ENCODE measurements at regions not wholly inside any gene's neighbourhood (a gene's known extent, or its start where the extent isn't known, plus 50 kb on each side); places are given as distances from the start of the nearest gene placed in this dataset.

DNA sequence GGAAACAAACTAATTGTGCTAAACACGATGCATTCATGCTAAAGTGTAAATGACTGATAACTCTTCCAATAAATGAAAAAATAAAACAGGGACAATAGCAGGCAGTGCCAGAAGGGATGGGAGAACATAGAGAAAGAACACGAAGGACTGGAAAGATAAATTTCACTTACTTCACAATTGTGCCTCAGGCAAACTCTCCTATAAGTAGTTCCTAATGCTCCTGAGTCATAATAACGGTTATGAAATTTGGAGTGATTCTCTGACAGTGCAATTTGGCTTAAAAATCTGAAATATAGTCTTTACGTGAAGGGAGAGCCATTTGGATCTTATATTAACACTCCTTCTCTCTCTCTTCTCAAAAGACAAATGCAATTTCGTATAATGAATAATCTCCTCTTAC, 2218.5 kb downstream of the MAT2B start:
- no peaks in the 10 kb centered on the region for H3K4me1 ChIP-seq (ENCODE audit: insufficient read depth, low read length, poor library complexity, severe bottlenecking)
- no peaks in the 10 kb centered on the region for H3K36me3 ChIP-seq (ENCODE audit: insufficient read depth, low read length)
- no peaks in the 10 kb centered on the region for H4K20me1 ChIP-seq (ENCODE audit: insufficient read depth, low read length)
- H3K9me2 ChIP-seq (ENCODE audit: insufficient read depth, low read length): no peaks in the 10 kb centered on the region
- H3K9me3 ChIP-seq (ENCODE audit: low read length): no peaks in the 10 kb centered on the region
- no peaks in the 10 kb centered on the region for H3K79me2 ChIP-seq (ENCODE audit: insufficient read depth, low read depth, low read length)
- H3K4me3 ChIP-seq (ENCODE audit: low read depth, low read length, poor library complexity, severe bottlenecking): no peak overlapping the region
- no TSS peak for BruUV-seq (replicated peaks)
- H3K4me2 ChIP-seq (ENCODE audit: low read length): no peak overlapping the region
- ChIA-PET POLR2A (no interaction called here), CTCF (ENCODE audit: unreplicated experiment) (no interaction called here)
- H3K27ac ChIP-seq (ENCODE audit: low read depth, low read length, poor library complexity, severe bottlenecking): no peak overlapping the region
- H2AFZ ChIP-seq (ENCODE audit: low read length): no peak overlapping the region
- TF ChIP-seq EZH2phosphoT487 (IDR thresholded peaks at IDR 0.05; ENCODE audit: borderline replicate concordance, low read depth, low read length) (no peak), CTCF (conservative IDR thresholded peaks at IDR 0.05; ENCODE audit: low read length) (no peak)
- intact Hi-C loops (cut with micrococcal nuclease; ENCODE audit: unreplicated experiment): no loop called here
- DNase-seq (ENCODE audit: low spot score): no peak

- H2AFZ ChIP-seq (ENCODE audit: low read length): no peak overlapping the region
- H3K9me2 ChIP-seq (ENCODE audit: insufficient read depth, low read length): no peaks in the 10 kb centered on the region
- ChIA-PET POLR2A (no interaction called here), CTCF (ENCODE audit: unreplicated experiment) (no interaction called here)
- no peak overlapping the region for H3K4me2 ChIP-seq (ENCODE audit: low read length)
- no peak overlapping the region for H3K4me3 ChIP-seq (ENCODE audit: low read depth, low read length, poor library complexity, severe bottlenecking)
- no peaks in the 10 kb centered on the region for H3K9me3 ChIP-seq (ENCODE audit: low read length)
- no peak overlapping the region for H3K27ac ChIP-seq (ENCODE audit: low read depth, low read length, poor library complexity, severe bottlenecking)
- H3K79me2 ChIP-seq (ENCODE audit: insufficient read depth, low read depth, low read length): no peaks in the 10 kb centered on the region
- H4K20me1 ChIP-seq (ENCODE audit: insufficient read depth, low read length): no peaks in the 10 kb centered on the region
- TF ChIP-seq EZH2phosphoT487 (IDR thresholded peaks at IDR 0.05; ENCODE audit: borderline replicate concordance, low read depth, low read length) (no peak), CTCF (conservative IDR thresholded peaks at IDR 0.05; ENCODE audit: low read length) (no peak)
- intact Hi-C loops (cut with micrococcal nuclease; ENCODE audit: unreplicated experiment): no loop called here
- BruUV-seq (replicated peaks): no TSS peak
- no peak for DNase-seq (ENCODE audit: low spot score)
- no peaks in the 10 kb centered on the region for H3K4me1 ChIP-seq (ENCODE audit: insufficient read depth, low read length, poor library complexity, severe bottlenecking)
- no peaks in the 10 kb centered on the region for H3K36me3 ChIP-seq (ENCODE audit: insufficient read depth, low read length)
Observed at GRCh38 chr5:165728425-165728824, 2223.0 kb downstream of the MAT2B start.

DNA sequence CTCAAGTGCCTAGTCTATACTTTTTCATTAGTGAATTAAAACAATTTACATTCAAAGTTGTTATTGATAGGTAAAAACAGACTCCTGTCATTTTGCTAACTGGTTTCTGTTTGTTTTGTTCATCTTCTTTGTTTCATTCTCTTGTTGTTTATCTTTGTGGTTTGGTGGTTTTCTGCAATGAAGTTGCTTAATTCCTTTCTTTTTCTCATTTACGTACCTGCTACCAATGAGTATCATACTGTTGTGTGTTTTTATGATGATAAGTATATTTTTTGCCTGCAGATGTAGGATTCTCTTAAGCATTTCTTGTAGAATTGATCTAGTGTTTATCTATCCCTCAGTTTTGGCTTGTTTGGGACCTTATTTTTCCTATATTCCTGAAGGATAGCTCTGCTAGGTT, 2230.0 kb downstream of the MAT2B start:
- Histone ChIP-seq H3K4me1 (ENCODE audit: insufficient read depth, low read length, poor library complexity, severe bottlenecking) (no peaks in the 10 kb centered on the region), H3K4me2 (ENCODE audit: low read length) (no peak overlapping the region), H3K36me3 (ENCODE audit: insufficient read depth, low read length) (no peaks in the 10 kb centered on the region), H4K20me1 (ENCODE audit: insufficient read depth, low read length) (no peaks in the 10 kb centered on the region), H3K9me2 (ENCODE audit: insufficient read depth, low read length) (no peaks in the 10 kb centered on the region), H3K9me3 (ENCODE audit: low read length) (no peaks in the 10 kb centered on the region), H3K4me3 (ENCODE audit: low read depth, low read length, poor library complexity, severe bottlenecking) (no peak overlapping the region), H2AFZ (ENCODE audit: low read length) (no peak overlapping the region), H3K27ac (ENCODE audit: low read depth, low read length, poor library complexity, severe bottlenecking) (no peak overlapping the region), H3K79me2 (ENCODE audit: insufficient read depth, low read depth, low read length) (no peaks in the 10 kb centered on the region)
- no peak for TF ChIP-seq EZH2phosphoT487 (IDR thresholded peaks at IDR 0.05; ENCODE audit: borderline replicate concordance, low read depth, low read length)
- TF ChIP-seq CTCF (conservative IDR thresholded peaks at IDR 0.05; ENCODE audit: low read length): no peak
- POLR2A ChIA-PET: no interaction called here
- no peak for DNase-seq (ENCODE audit: low spot score)
- CTCF ChIA-PET (ENCODE audit: unreplicated experiment): no interaction called here
- no TSS peak for BruUV-seq (replicated peaks)
- intact Hi-C loops (cut with micrococcal nuclease; ENCODE audit: unreplicated experiment): no loop called here
